ENCODE measurements at regions not wholly inside any gene's neighbourhood (a gene's known extent, or its start where the extent isn't known, plus 50 kb on each side); places are given as distances from the start of the nearest gene placed in this dataset.

DNA sequence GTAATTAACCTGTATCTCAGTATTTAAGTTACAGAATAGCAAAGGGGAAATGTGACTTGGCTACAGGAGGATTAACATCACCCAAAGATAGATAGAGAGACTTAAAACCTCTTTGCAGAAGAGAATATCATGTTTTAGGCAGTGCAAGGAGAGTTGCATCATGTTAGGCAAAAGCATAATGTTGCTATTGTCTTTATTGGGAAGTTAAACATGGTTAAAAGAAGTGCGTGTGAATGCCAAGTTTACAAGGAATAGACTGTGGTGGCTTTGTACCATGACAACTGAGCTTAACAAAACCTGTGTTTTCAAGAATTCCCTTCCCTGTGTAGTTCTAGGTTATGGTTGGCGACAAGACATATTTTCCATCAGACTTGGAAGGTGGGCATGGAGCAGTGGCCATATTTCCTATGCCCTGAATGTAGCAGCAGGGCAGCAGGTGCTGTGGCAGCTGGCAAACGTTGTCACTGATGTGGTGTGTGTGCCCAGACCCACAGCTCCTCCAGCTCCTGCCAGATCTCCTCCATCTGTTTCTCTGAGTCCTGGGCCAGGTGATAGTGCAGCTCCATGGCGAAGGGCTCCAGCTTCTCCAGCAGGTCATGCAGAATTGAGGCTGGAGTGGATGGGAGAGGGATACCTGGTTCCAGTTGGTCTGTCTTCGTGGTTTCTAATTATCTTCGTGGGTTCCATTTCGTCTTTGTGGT is 163.3 kb downstream of the QRSL1 start:
- peaks cover 9% of the 10 kb centered on the region for H3K27me3 ChIP-seq
- H4K20me1 ChIP-seq: no peaks in the 10 kb centered on the region
- peak overlapping the region; percentile 57 for H3K4me2 ChIP-seq
- TF ChIP-seq Cebpa-rat (IDR thresholded peaks at IDR 0.05): no peak
- H3K36me3 ChIP-seq: no peaks in the 10 kb centered on the region
- no peak overlapping the region for H3K4me3 ChIP-seq
- no peak overlapping the region for H3K27ac ChIP-seq
- peaks cover 37% of the 10 kb centered on the region for H3K4me1 ChIP-seq
- no peak overlapping the region for H3K9ac ChIP-seq
- no peaks in the 10 kb centered on the region for H3K9me3 ChIP-seq

DNA sequence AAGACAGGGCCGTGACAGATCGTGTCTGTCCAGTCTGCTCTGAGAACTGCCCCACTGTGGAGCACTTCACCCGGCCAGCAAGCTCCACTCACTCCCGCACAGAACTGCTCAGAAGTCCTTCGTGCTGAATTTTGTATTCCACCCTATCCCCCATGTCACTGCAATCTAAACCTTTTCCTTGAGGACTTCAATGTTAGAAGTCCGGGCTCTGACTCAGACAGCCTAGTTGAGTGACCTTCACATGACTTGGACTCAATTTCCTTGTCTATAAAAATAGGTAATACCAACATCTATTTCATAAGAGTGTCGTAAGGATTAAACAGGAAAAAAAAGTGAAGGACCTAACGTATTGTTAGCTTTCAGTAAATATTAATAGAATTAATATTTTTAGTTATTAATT is 161.6 kb downstream of the QRSL1 start:
- H3K27me3 ChIP-seq: peaks cover under 1% of the 10 kb centered on the region; the same call in 1 of the 2 replicates
- no peak for TF ChIP-seq Cebpa-rat (IDR thresholded peaks at IDR 0.05)
- no peak overlapping the region for H3K4me2 ChIP-seq
- no peaks in the 10 kb centered on the region for H4K20me1 ChIP-seq
- peaks cover 30% of the 10 kb centered on the region for H3K4me1 ChIP-seq
- no peak overlapping the region for H3K4me3 ChIP-seq
- no peaks in the 10 kb centered on the region for H3K36me3 ChIP-seq
- no peaks in the 10 kb centered on the region for H3K9me3 ChIP-seq
- no peak overlapping the region for H3K9ac ChIP-seq
- H3K27ac ChIP-seq: no peak overlapping the region

DNA sequence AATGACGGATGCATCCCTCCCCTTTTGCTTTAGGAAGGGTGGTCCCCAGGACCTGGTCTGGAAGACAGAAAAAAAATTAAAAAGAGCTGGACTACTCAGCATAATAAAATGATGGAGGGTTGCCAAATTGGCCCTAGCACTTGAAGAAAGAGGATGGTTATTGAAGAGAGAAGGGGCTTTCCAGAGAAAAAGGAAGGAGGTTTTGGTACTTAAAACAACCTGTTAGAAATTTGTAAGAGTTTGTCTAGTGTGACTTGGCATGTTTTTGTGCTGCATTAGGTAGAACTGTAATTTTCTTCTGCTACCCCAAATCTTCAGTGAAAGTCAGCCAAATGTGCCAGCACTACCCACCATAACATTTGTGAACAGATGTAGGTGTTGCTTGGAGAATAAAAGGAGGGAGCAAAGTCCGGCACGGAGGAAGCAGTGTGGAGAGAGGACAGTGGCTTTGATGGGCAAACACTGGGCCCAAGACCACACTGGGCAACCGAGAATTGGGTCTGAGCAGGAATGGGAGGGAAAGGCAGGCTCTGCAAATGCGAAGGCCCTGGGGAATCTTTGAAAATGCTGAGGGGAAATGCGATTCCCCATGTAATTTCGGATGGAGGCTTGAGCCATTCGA is 160.9 kb downstream of the QRSL1 start:
- Histone ChIP-seq H4K20me1 (no peaks in the 10 kb centered on the region), H3K36me3 (no peaks in the 10 kb centered on the region), H3K4me2 (no peak overlapping the region), H3K4me3 (no peak overlapping the region), H3K27ac (no peak overlapping the region), H3K4me1 (peaks cover 30% of the 10 kb centered on the region), H3K9me3 (no peaks in the 10 kb centered on the region), H3K27me3 (no peaks in the 10 kb centered on the region), H3K9ac (no peak overlapping the region)
- no peak for TF ChIP-seq Cebpa-rat (IDR thresholded peaks at IDR 0.05)

DNA sequence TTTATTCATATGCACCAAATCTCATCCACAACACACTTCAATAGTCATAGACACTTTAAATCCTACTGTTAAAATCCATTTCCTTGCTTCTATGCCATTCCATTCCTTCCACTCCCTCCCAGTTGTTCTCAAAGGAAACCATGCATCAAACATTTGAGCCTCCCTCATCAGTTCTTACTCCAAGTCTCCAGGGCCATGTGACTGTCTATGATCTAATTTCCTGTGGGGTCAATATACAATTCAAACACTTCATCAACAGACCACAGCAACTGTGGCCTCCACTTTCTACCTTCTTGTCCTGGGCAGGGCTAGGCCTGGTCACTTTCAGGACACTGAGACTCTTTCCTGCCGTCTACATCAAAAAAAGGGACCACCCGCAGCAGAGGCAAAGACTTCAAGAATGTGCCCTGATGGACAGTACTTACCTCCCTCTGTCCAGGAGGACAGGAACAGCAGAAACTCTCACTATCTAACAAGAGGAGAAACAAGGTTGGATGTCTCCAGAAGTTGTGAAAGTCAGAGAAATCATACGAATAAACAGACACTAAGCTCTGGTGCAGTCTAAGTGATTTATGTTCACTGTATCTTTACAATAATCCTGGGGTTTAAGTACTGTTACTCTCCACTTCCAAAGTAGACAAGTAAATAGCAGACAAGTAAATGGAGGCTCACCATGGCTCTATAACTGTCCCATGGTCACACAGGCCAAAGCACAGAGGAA is 160.2 kb downstream of the QRSL1 start:
- no peaks in the 10 kb centered on the region for H3K9me3 ChIP-seq
- no peak overlapping the region for H3K27ac ChIP-seq
- H3K36me3 ChIP-seq: no peaks in the 10 kb centered on the region
- no peak overlapping the region for H3K4me3 ChIP-seq
- H3K4me1 ChIP-seq: peaks cover 30% of the 10 kb centered on the region
- H3K27me3 ChIP-seq: no peaks in the 10 kb centered on the region
- no peaks in the 10 kb centered on the region for H4K20me1 ChIP-seq
- H3K4me2 ChIP-seq: no peak overlapping the region
- H3K9ac ChIP-seq: no peak overlapping the region
- TF ChIP-seq Cebpa-rat (IDR thresholded peaks at IDR 0.05): no peak

DNA sequence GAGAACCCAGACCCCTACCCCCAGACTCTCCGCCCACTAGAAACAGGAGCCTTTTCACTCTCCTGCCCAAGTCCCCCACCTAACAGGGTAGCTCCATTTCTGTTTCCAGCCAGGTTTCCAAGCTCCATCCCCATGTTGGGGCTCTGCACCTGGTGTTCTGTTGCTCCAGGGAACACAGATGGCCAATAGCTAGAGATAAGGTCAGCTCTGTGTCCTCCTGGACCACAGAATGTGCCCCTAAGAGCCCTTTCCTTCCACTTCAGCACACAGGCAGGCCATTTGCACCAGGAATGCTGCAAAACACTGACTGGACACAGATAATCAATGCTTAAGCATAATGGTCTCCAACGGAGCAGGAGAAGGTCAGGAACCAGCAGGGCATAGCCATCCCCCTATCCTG is 159.4 kb downstream of the QRSL1 start:
- Histone ChIP-seq H4K20me1 (no peaks in the 10 kb centered on the region), H3K9me3 (no peaks in the 10 kb centered on the region), H3K9ac (no peak overlapping the region), H3K4me3 (no peak overlapping the region), H3K4me2 (no peak overlapping the region), H3K27me3 (no peaks in the 10 kb centered on the region), H3K27ac (no peak overlapping the region), H3K36me3 (no peaks in the 10 kb centered on the region), H3K4me1 (peaks cover 30% of the 10 kb centered on the region)
- TF ChIP-seq Cebpa-rat (IDR thresholded peaks at IDR 0.05): no peak

DNA sequence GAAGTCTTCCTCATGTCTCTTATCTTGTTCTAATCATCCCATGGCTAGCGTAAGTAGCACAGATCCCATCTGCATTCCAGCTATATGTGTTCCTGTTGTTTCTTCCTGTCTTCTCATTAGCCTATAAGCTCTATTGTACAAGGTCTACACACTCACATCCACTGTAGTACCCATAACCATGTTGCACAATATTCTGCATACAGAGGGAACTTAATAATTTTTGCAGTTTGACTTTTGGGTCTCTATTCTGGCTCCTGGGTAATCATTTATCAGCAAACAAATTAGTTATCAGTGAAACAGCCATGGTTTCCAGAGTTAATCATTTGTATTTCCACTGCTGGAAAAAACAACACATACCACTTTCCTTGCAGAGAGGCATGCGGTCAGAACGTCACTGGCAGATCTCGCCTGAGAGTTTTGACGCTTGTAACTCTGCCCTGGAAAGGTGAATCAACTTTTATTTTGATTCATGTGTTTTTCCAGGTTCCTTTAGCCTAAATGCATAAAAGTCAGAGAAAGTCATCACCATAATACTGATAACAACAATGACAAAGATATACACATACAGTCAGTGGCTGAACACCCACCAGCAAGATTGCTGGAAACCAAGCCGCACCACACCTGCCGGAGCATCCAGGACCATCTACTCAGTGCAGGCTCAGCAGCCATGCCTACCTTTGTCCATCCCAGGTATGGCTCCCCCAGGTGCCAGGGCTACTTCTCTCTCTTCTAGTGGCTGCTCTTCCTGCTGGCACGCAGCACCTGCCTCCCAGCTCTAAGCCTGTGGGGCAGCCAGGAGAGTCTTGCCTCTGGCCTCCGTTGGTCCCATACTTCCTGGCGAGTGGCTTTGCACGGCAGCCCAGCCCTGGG is 158.2 kb downstream of the QRSL1 start:
- Histone ChIP-seq H3K36me3 (no peaks in the 10 kb centered on the region), H3K27ac (no peak overlapping the region), H3K9ac (no peak overlapping the region), H3K4me1 (peaks cover 23% of the 10 kb centered on the region), H3K4me3 (no peak overlapping the region), H3K27me3 (no peaks in the 10 kb centered on the region), H4K20me1 (no peaks in the 10 kb centered on the region), H3K4me2 (no peak overlapping the region), H3K9me3 (peaks cover 6% of the 10 kb centered on the region)
- no peak for TF ChIP-seq Cebpa-rat (IDR thresholded peaks at IDR 0.05)

DNA sequence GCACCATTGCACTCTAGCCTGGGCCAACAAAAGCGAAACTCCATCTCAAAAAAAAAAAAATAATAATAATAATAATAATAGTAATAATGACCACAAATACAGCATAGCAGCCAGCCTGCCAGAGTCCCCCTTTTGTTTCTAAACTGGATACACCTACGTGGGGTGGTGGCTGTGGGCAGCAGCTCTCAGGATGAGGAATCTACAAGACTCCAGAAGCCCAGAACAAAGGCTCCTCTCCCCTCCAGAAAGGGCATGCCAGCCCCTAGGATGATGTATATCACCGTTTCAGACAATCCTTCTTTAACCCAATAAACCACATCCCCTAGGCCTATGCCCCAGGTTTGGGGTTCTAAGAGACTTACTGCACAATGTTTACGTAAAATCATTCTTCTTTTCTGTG is 155.9 kb downstream of the QRSL1 start:
- Histone ChIP-seq H3K4me2 (no peak overlapping the region), H3K27ac (no peak overlapping the region), H3K9me3 (peaks cover 28% of the 10 kb centered on the region), H3K4me1 (peaks cover 10% of the 10 kb centered on the region), H3K36me3 (no peaks in the 10 kb centered on the region), H3K4me3 (no peak overlapping the region), H4K20me1 (no peaks in the 10 kb centered on the region), H3K9ac (no peak overlapping the region), H3K27me3 (no peaks in the 10 kb centered on the region)
- no peak for TF ChIP-seq Cebpa-rat (IDR thresholded peaks at IDR 0.05)

DNA sequence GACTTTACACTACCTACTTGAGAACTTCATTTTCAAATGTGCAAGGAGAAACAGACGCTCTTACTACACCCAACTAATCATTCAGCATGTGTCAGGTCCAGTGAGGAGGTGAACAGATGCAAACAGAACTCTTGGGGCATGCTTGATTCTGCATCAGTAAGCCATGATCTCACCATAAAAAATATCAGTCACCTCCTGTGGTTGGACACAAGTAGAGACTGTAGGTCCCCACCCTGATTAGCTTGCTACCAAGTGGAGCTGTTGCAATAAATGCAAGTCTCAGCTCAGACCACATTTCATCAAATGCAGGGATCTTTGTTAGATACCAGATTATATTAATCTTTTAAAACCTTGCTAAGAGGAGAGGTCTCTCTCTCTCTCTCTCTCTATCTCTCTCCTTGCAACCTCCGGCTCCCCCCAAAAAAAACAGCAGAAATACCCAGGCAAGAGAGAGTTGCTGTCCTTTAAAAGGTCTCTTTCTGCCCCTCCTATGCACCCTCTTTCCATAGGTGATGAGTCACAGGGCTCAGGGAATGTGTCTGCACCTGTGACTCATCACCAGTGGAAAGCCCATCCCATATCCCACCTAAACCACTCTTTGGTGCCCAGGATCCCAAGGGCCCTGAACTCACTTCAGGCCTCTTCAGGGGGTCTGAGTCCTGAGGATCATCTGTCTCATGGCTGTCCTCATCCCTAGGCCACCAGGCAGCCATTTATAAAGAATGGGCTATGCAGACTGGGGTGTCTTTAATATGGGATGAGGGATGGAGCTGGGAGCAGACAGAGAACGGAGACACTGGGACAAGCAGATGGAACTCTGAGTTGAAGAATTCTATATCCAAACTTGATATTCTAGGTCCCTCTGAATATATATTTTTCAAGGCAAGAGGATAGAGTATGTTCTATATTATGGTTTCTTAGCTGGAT is 154.5 kb downstream of the QRSL1 start:
- Histone ChIP-seq H3K9me3 (peaks cover 42% of the 10 kb centered on the region), H4K20me1 (no peaks in the 10 kb centered on the region), H3K27me3 (no peaks in the 10 kb centered on the region), H3K27ac (no peak overlapping the region), H3K4me2 (no peak overlapping the region), H3K4me1 (peaks cover 1% of the 10 kb centered on the region), H3K36me3 (no peaks in the 10 kb centered on the region), H3K9ac (no peak overlapping the region), H3K4me3 (no peak overlapping the region)
- TF ChIP-seq Cebpa-rat (IDR thresholded peaks at IDR 0.05): no peak

Measured in BLaER1 (cell line).